ENCODE measurements at regions not wholly inside any gene's neighbourhood (a gene's known extent, or its start where the extent isn't known, plus 50 kb on each side); places are given as distances from the start of the nearest gene placed in this dataset.

DNA sequence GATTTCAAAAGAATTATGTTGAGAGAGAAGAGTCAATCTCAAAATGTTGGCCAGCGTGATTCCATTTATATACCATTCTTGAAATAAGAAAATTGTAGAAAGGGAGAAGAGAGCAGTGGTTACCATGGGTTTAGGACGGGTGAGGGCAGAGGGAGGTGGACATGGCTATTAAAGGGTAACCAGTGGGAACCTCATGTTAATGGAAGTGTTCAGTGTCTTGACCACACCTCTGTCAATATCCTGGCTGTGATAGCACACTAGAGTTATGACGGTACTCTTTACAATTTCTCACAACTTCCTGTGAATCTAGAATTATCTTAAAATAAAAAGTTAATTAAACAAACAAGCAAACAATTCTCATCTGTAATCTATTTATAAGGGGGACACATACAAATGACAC is 821.2 kb downstream of the VRK1 start:
- TF ChIP-seq CTCF (IDR thresholded peaks at IDR 0.05) (no peak), POLR2A (IDR thresholded peaks at IDR 0.05) (no peak)

Measured in breast epithelium (tissue), 3 donors.